Gastrocnemius medialis (tissue), 4 donors: ENCODE measurements at regions not wholly inside any gene's neighbourhood (a gene's known extent, or its start where the extent isn't known, plus 50 kb on each side); places are given as distances from the start of the nearest gene placed in this dataset.

Source experiments
- POLR2A ChIP-seq, 2 donors: fragments of 450-650 bp; IDR thresholded peaks; one replicate each; pipeline ENCODE4 v1.6.1; 2017; ENCODE audit warnings: antibody characterized with exemption in 2 of 2, mild to moderate bottlenecking in 2 of 2, moderate library complexity in 2 of 2
- TF ChIP-seq, protein P1 (sequence below), 5 experiments: fragments of 450-650 bp in 3 of 5; fragments of 200-600 bp in 2 of 5; sonication (generic) in 2 of 5; IDR thresholded peaks in 4 of 5; conservative IDR thresholded peaks in 1 of 5; 1 replicate in 4 of 5; 2 replicates in 1 of 5; pipeline ENCODE4 v1.5.1; 2016 to 2019; ENCODE audit warnings: antibody characterized with exemption in 5 of 5, mild to moderate bottlenecking in 3 of 5, moderate library complexity in 3 of 5

DNA sequence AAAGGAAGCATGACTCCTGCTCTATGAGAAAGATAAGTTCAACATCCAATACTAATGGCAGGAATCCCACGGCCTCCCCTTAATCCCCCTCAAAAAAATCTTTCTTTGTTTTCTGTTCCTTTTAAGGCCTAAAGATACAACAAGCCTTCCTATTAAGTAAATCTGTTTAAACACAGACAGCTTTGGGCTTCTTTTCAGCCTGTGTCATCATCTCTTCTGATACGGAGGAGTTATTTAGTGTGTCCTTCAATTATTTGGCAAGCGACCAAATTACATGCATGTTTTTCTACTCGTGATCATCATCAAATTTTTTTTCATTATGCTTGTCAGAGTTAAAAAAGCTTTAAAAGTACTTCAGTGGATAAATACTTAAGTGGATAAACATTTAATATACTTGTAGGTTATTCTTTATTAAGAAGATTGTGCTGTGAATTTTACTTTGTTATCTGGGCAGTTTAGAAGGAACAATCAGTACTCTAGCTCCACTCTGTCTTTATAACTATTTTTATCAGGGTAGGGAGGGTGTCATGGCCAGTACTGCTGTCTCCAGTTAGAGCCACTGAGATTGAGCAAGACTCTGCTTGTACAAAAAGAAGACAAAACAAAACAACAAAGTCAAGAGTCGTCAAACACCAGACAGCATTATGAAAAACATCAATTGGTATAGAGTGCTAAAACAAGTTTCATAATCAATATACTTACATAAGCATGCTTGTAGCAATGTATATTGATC, 210.7 kb downstream of the PRR32 start:
- TF ChIP-seq, protein P1, sequence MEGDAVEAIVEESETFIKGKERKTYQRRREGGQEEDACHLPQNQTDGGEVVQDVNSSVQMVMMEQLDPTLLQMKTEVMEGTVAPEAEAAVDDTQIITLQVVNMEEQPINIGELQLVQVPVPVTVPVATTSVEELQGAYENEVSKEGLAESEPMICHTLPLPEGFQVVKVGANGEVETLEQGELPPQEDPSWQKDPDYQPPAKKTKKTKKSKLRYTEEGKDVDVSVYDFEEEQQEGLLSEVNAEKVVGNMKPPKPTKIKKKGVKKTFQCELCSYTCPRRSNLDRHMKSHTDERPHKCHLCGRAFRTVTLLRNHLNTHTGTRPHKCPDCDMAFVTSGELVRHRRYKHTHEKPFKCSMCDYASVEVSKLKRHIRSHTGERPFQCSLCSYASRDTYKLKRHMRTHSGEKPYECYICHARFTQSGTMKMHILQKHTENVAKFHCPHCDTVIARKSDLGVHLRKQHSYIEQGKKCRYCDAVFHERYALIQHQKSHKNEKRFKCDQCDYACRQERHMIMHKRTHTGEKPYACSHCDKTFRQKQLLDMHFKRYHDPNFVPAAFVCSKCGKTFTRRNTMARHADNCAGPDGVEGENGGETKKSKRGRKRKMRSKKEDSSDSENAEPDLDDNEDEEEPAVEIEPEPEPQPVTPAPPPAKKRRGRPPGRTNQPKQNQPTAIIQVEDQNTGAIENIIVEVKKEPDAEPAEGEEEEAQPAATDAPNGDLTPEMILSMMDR (IDR thresholded peaks at IDR 0.05 in 4 of 5, conservative IDR thresholded peaks at IDR 0.05 in 1 of 5), result no peak
- TF ChIP-seq POLR2A (IDR thresholded peaks at IDR 0.05), result no peak
